MM.1S (cell line): ENCODE measurements at regions not wholly inside any gene's neighbourhood (a gene's known extent, or its start where the extent isn't known, plus 50 kb on each side); places are given as distances from the start of the nearest gene placed in this dataset.

Experiments
- EZH2 ChIP-seq: fragments of 300-600 bp; sonication (generic); optimal IDR thresholded peaks from 2 replicates; pipeline ENCODE3; 2017; ENCODE audit warnings: low read depth, mild to moderate bottlenecking, antibody characterized with exemption, low read length, mixed read lengths
- EZH2phosphoT487 ChIP-seq: fragments of 300-600 bp; sonication (generic); IDR thresholded peaks from 2 replicates; pipeline ENCODE4 v1.6.1; 2018; ENCODE audit warnings: antibody characterized with exemption, low read length
- TF ChIP-seq, protein P1 (sequence below): fragments of 300-600 bp; sonication (generic); IDR thresholded peaks from 2 replicates; pipeline ENCODE4 v1.5.1; 2016; ENCODE audit warnings: antibody characterized with exemption, low read length, mixed read lengths

DNA sequence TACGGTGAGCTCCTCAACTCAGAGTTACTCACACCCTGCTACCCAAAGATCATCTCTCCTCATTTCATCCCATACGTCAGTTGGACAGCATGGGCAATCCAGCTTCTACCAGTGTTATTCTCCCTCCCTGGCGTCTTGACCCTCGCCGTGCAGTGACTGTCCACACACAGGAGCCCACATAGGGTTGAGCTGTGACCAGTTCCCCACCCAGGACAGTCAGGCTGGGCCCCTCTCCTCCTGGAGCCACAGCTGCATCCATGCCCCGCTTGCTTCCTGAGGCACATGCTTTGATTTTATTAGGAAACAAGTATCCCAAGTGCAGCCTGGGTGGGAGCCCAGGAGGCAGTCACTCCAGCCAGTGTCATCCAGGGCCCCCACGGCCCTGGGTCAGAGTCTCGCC lies 140.3 kb upstream of the SFSWAP start:
- TF ChIP-seq, protein P1, sequence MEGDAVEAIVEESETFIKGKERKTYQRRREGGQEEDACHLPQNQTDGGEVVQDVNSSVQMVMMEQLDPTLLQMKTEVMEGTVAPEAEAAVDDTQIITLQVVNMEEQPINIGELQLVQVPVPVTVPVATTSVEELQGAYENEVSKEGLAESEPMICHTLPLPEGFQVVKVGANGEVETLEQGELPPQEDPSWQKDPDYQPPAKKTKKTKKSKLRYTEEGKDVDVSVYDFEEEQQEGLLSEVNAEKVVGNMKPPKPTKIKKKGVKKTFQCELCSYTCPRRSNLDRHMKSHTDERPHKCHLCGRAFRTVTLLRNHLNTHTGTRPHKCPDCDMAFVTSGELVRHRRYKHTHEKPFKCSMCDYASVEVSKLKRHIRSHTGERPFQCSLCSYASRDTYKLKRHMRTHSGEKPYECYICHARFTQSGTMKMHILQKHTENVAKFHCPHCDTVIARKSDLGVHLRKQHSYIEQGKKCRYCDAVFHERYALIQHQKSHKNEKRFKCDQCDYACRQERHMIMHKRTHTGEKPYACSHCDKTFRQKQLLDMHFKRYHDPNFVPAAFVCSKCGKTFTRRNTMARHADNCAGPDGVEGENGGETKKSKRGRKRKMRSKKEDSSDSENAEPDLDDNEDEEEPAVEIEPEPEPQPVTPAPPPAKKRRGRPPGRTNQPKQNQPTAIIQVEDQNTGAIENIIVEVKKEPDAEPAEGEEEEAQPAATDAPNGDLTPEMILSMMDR = no peak
- TF ChIP-seq EZH2phosphoT487 (no peak), EZH2 (no peak)
